Panc1 (cell line): ENCODE measurements at regions not wholly inside any gene's neighbourhood (a gene's known extent, or its start where the extent isn't known, plus 50 kb on each side); places are given as distances from the start of the nearest gene placed in this dataset.

Experiments
- ATAC-seq: fragments of 200-7000 bp; cut with Tn5 transposase; 2 replicates; pipeline ENCODE4 v1.9.1; 2020; ENCODE audit warnings: mild to moderate bottlenecking, moderate library complexity
- BruUV-seq: library from RNA; stranded (reverse); fragments of 400-500 nt; replicated peaks from 2 replicates; lab custom pipeline; 2021; lab: Mats Ljungman, UMichigan
- CTCF ChIA-PET: fragments of 300-600 bp; sonication (Branson Sonifier 250); formaldehyde crosslinking; loops from one replicate; lab custom pipeline; 2022; ENCODE audit warnings: antibody characterized with exemption; lab: Charles Lee
- POLR2A ChIA-PET: fragments of 300-600 bp; sonication (Branson Sonifier 250); formaldehyde crosslinking; loops from one replicate; lab custom pipeline; 2022; ENCODE audit warnings: antibody characterized with exemption; lab: Charles Lee
- DNase-seq: peaks from one replicate; pipeline ENCODE4 v3.0.0-alpha.2; 2010; ENCODE audit warnings: low read depth, low spot score
- H3K27ac ChIP-seq: 2 replicates; pipeline ENCODE4 v1.5.1; 2011; ENCODE audit warnings: mild to moderate bottlenecking, low read length, inconsistent platforms
- H3K27me3 ChIP-seq: fragments of 200-500 bp; sonication (Bioruptor generic); 2 replicates; pipeline ENCODE4 v1.6.0; 2014; ENCODE audit warnings: low read length, inconsistent platforms; ENCODE audit not compliant: control insufficient read depth, insufficient read depth
- H3K36me3 ChIP-seq: fragments of 200-500 bp; sonication (Bioruptor generic); 2 replicates; pipeline ENCODE4 v1.5.1; 2014; ENCODE audit warnings: inconsistent platforms, mild to moderate bottlenecking, low read length, moderate library complexity; ENCODE audit not compliant: control insufficient read depth, insufficient read depth
- H3K4me1 ChIP-seq: 2 replicates; pipeline ENCODE4 v1.5.1; 2011; ENCODE audit warnings: inconsistent platforms, mild to moderate bottlenecking, low read length, moderate library complexity; ENCODE audit not compliant: control insufficient read depth, insufficient read depth
- H3K4me3 ChIP-seq, 2 experiments: 2 replicates each; pipeline ENCODE4 v1.5.1; 2011 to 2012; ENCODE audit warnings: low read depth in 2 of 2, low read length in 2 of 2, mild to moderate bottlenecking in 2 of 2, inconsistent platforms in 1 of 2, moderate library complexity in 1 of 2
- H3K9me3 ChIP-seq: fragments of 200-500 bp; sonication (Bioruptor generic); 2 replicates; pipeline ENCODE4 v1.5.1; 2014; ENCODE audit warnings: low read depth, mild to moderate bottlenecking, inconsistent platforms, low read length, moderate library complexity; ENCODE audit not compliant: control insufficient read depth, insufficient read depth
- POLR2AphosphoS5 ChIP-seq: IDR thresholded peaks from 2 replicates; pipeline ENCODE4 v1.6.1; 2012; ENCODE audit warnings: mild to moderate bottlenecking, low read depth, low read length, moderate library complexity
- REST ChIP-seq, 2 experiments: IDR thresholded peaks; 2 replicates each; pipeline ENCODE4 v1.6.1; 2011 to 2012; ENCODE audit warnings: low read depth in 2 of 2, control low read depth in 1 of 2, low read length in 1 of 2, mild to moderate bottlenecking in 1 of 2, moderate library complexity in 1 of 2; ENCODE audit not compliant: insufficient read depth in 1 of 2
- SIN3A ChIP-seq: IDR thresholded peaks from 2 replicates; pipeline ENCODE4 v1.6.1; 2012; ENCODE audit warnings: low read depth, mild to moderate bottlenecking, low read length, moderate library complexity, borderline replicate concordance; ENCODE audit not compliant: insufficient read depth
- TCF7L2 ChIP-seq: IDR thresholded peaks from 2 replicates; pipeline ENCODE4 v1.6.1; 2011; ENCODE audit warnings: mild to moderate bottlenecking, low read depth, low read length, inconsistent platforms
- in situ Hi-C: cut with HindIII; loops from 2 replicates; pipeline ENCODE4 v1.10.0; 2016; ENCODE audit warnings: low sequenced_read_pairs, low pct_unique_long_range_greater_than_20kb
- intact Hi-C: fragments of 100-400 bp; cut with micrococcal nuclease; formaldehyde crosslinking; loops from one replicate; pipeline ENCODE4 v1.10.0; 2022; ENCODE audit not compliant: unreplicated experiment
- TF ChIP-seq, protein P1 (sequence below): fragments of 450-650 bp; IDR thresholded peaks from 2 replicates; pipeline ENCODE4 v1.5.1; 2017; ENCODE audit warnings: mild to moderate bottlenecking

GRCh38 chr1:70890408-70890807 lies 157.2 kb downstream of the PTGER3 start:
- no peaks in the 10 kb centered on the region for H3K36me3 ChIP-seq
- H3K27ac ChIP-seq: no peak overlapping the region
- POLR2A ChIA-PET: no interaction called here
- CTCF ChIA-PET: no interaction called here
- no peaks in the 10 kb centered on the region for H3K4me1 ChIP-seq
- no peaks in the 10 kb centered on the region for H3K9me3 ChIP-seq
- ATAC-seq: no peak
- no TSS peak for BruUV-seq
- DNase-seq: no peak
- TF ChIP-seq, protein P1, sequence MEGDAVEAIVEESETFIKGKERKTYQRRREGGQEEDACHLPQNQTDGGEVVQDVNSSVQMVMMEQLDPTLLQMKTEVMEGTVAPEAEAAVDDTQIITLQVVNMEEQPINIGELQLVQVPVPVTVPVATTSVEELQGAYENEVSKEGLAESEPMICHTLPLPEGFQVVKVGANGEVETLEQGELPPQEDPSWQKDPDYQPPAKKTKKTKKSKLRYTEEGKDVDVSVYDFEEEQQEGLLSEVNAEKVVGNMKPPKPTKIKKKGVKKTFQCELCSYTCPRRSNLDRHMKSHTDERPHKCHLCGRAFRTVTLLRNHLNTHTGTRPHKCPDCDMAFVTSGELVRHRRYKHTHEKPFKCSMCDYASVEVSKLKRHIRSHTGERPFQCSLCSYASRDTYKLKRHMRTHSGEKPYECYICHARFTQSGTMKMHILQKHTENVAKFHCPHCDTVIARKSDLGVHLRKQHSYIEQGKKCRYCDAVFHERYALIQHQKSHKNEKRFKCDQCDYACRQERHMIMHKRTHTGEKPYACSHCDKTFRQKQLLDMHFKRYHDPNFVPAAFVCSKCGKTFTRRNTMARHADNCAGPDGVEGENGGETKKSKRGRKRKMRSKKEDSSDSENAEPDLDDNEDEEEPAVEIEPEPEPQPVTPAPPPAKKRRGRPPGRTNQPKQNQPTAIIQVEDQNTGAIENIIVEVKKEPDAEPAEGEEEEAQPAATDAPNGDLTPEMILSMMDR: no peak
- TF ChIP-seq REST (IDR thresholded peaks at IDR 0.05; ENCODE audit: insufficient read depth in 1 of 2, low read depth in 2 of 2, low read length in 1 of 2) (no peak), SIN3A (no peak), POLR2AphosphoS5 (no peak), TCF7L2 (no peak)
- in situ Hi-C loops (no loop called here), intact Hi-C loops (no loop called here)
- H3K27me3 ChIP-seq: no peaks in the 10 kb centered on the region
- no peak overlapping the region for H3K4me3 ChIP-seq

GRCh38 chr1:70891051-70891843 lies 156.4 kb downstream of the PTGER3 start:
- no peaks in the 10 kb centered on the region for H3K9me3 ChIP-seq
- no peaks in the 10 kb centered on the region for H3K27me3 ChIP-seq
- H3K4me3 ChIP-seq: no peak overlapping the region
- ATAC-seq: no peak
- no TSS peak for BruUV-seq
- intact Hi-C loops (no loop called here), in situ Hi-C loops (no loop called here)
- no peak for DNase-seq
- TF ChIP-seq SIN3A (no peak), TCF7L2 (no peak), POLR2AphosphoS5 (no peak), REST (IDR thresholded peaks at IDR 0.05; ENCODE audit: insufficient read depth in 1 of 2, low read depth in 2 of 2, low read length in 1 of 2) (no peak)
- TF ChIP-seq, protein P1: no peak
- POLR2A ChIA-PET: no interaction called here
- no peak overlapping the region for H3K27ac ChIP-seq
- no peaks in the 10 kb centered on the region for H3K36me3 ChIP-seq
- H3K4me1 ChIP-seq: no peaks in the 10 kb centered on the region
- CTCF ChIA-PET: no interaction called here
